AML-193 (cell line): ENCODE measurements at regions not wholly inside any gene's neighbourhood (a gene's known extent, or its start where the extent isn't known, plus 50 kb on each side); places are given as distances from the start of the nearest gene placed in this dataset.

ENCODE experiments used
- DNase-seq, 2 experiments: peaks; one replicate each; lab custom pipeline; 2025; lab: John Stamatoyannopoulos, UW

DNA sequence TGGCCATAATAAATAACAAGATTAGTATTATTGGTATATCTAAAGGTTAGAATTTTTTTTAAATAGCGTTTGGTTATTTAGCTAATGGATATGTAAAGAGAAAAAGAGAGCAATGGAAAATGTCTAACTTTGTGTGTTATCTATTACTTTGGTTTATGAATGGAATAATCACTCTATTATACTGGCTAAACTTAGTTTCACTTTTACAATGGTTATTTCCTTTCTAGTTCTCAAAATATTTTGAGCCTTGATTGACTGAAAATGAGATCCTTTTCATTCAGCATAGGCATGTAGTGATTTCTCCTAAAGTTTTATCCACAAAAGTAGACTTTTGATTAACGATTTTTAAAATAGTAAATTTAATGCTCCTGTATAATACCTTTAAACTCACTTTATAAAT, 51.6 kb upstream of the MLIP start:
- DNase-seq = no peak

DNA sequence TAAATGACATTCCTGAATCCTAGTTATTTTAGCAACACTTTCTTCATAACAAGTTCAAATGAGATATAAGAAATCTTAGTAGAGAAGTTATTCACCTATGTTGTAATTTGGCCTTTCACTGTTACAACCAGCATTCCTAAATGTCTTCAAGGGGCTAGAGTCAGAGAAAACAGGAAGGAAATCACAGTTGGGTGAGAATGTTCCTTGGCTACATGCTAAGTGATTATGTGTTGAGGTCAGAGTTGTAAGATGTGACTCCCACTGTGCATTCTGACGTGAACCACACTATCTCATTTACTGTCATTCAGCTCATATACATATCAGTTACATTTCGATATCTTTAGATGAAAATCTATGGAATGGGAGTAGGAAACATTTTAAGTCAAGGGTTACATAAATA, 51.0 kb upstream of the MLIP start:
- DNase-seq = no peak
